ENCODE measurements at regions not wholly inside any gene's neighbourhood (a gene's known extent, or its start where the extent isn't known, plus 50 kb on each side); places are given as distances from the start of the nearest gene placed in this dataset.

GRCh38 chr4:101710806-101711205 lies 79.7 kb upstream of the BANK1 start:
- H3K4me1 ChIP-seq, result no peaks in the 10 kb centered on the region
- WGBS, result 83% methylated on average over 1 of the region's 1 CpG
- no peak for DNase-seq (ENCODE audit: low spot score in 2 of 2)
- no peaks in the 10 kb centered on the region for H3K9me3 ChIP-seq
- TF ChIP-seq POLR2A (IDR thresholded peaks at IDR 0.05), result no peak
- no peak for TF ChIP-seq POLR2AphosphoS5 (IDR thresholded peaks at IDR 0.05)
- H3K27ac ChIP-seq, result no peak overlapping the region
- no peaks in the 10 kb centered on the region for H3K27me3 ChIP-seq
- no peaks in the 10 kb centered on the region for H3K36me3 ChIP-seq
- H3K4me3 ChIP-seq, result no peak overlapping the region

- no peaks in the 10 kb centered on the region for H3K36me3 ChIP-seq
- no peak overlapping the region for H3K4me3 ChIP-seq
- H3K9me3 ChIP-seq, result no peaks in the 10 kb centered on the region
- no peak for DNase-seq (ENCODE audit: low spot score in 2 of 2)
- no peak overlapping the region for H3K27ac ChIP-seq
- WGBS, result 79% methylated on average over 1 of the region's 1 CpG
- no peaks in the 10 kb centered on the region for H3K4me1 ChIP-seq
- TF ChIP-seq EP300 (IDR thresholded peaks at IDR 0.05), result no peak
- TF ChIP-seq POLR2AphosphoS5 (IDR thresholded peaks at IDR 0.05), result no peak
- TF ChIP-seq POLR2A (IDR thresholded peaks at IDR 0.05), result no peak
- TF ChIP-seq CTCF (IDR thresholded peaks at IDR 0.05), result no peak
- H3K27me3 ChIP-seq, result no peaks in the 10 kb centered on the region
These were observed 82.1 kb upstream of the BANK1 start for GRCh38 chr4:101708293-101709039.

- no peaks in the 10 kb centered on the region for H3K36me3 ChIP-seq
- WGBS, result 87% methylated on average over 3 of the region's 3 CpGs
- H3K4me3 ChIP-seq, result no peak overlapping the region
- no peak overlapping the region for H3K27ac ChIP-seq
- no peaks in the 10 kb centered on the region for H3K4me1 ChIP-seq
- TF ChIP-seq EP300 (IDR thresholded peaks at IDR 0.05), result no peak
- no peak for TF ChIP-seq CTCF (IDR thresholded peaks at IDR 0.05)
- TF ChIP-seq POLR2AphosphoS5 (IDR thresholded peaks at IDR 0.05), result no peak
- no peak for TF ChIP-seq POLR2A (IDR thresholded peaks at IDR 0.05)
- DNase-seq (ENCODE audit: low spot score in 2 of 2), result no peak
- H3K27me3 ChIP-seq, result no peaks in the 10 kb centered on the region
- no peaks in the 10 kb centered on the region for H3K9me3 ChIP-seq
These were observed 82.9 kb upstream of the BANK1 start for GRCh38 chr4:101707596-101707995.

GRCh38 chr4:101706535-101707057 lies 83.9 kb upstream of the BANK1 start:
- Histone ChIP-seq H3K27ac (no peak overlapping the region), H3K36me3 (no peaks in the 10 kb centered on the region), H3K4me3 (no peak overlapping the region), H3K27me3 (no peaks in the 10 kb centered on the region), H3K4me1 (no peaks in the 10 kb centered on the region), H3K9me3 (no peaks in the 10 kb centered on the region)
- no peak for DNase-seq (ENCODE audit: low spot score in 2 of 2)
- no peak for TF ChIP-seq EP300 (IDR thresholded peaks at IDR 0.05)
- TF ChIP-seq POLR2A (IDR thresholded peaks at IDR 0.05), result no peak
- no peak for TF ChIP-seq POLR2AphosphoS5 (IDR thresholded peaks at IDR 0.05)
- no peak for TF ChIP-seq CTCF (IDR thresholded peaks at IDR 0.05)
- 98% methylated on average over 1 of the region's 1 CpG for WGBS

GRCh38 chr4:101701551-101701950 lies 89.0 kb upstream of the BANK1 start:
- H3K9me3 ChIP-seq, result no peaks in the 10 kb centered on the region
- H3K4me1 ChIP-seq, result no peaks in the 10 kb centered on the region
- WGBS, result 95% methylated on average over 1 of the region's 1 CpG
- no peaks in the 10 kb centered on the region for H3K27me3 ChIP-seq
- no peaks in the 10 kb centered on the region for H3K36me3 ChIP-seq
- no peak for DNase-seq (ENCODE audit: low spot score in 2 of 2)
- H3K27ac ChIP-seq, result no peak overlapping the region
- TF ChIP-seq POLR2AphosphoS5 (IDR thresholded peaks at IDR 0.05), result no peak
- TF ChIP-seq POLR2A (IDR thresholded peaks at IDR 0.05), result no peak
- TF ChIP-seq EP300 (IDR thresholded peaks at IDR 0.05), result no peak
- TF ChIP-seq CTCF (IDR thresholded peaks at IDR 0.05), result no peak
- H3K4me3 ChIP-seq, result no peak overlapping the region

Measured in suprapubic skin (tissue), 4 donors.